ENCODE measurements at regions not wholly inside any gene's neighbourhood (a gene's known extent, or its start where the extent isn't known, plus 50 kb on each side); places are given as distances from the start of the nearest gene placed in this dataset.

- Histone ChIP-seq H3K36me3 (replicated peaks; ENCODE audit: low read depth, low read length) (no peaks in the 10 kb centered on the region), H3K27ac (ENCODE audit: low read length) (no peak overlapping the region), H3K4me1 (ENCODE audit: low read length) (peaks cover 6% of the 10 kb centered on the region), H3K4me2 (ENCODE audit: low read length) (no peak overlapping the region), H3K4me3 (ENCODE audit: low read length) (no peak overlapping the region), H3K27me3 (ENCODE audit: low read depth, low read length) (peaks cover 26% of the 10 kb centered on the region), H2AFZ (ENCODE audit: low read depth, low read length) (no peak overlapping the region), H3K9ac (ENCODE audit: low read length) (no peak overlapping the region), H4K20me1 (ENCODE audit: insufficient read depth, low read length) (no peaks in the 10 kb centered on the region), H3K9me3 (ENCODE audit: insufficient read depth, low read length) (no peaks in the 10 kb centered on the region), H3K79me2 (ENCODE audit: low read length) (no peaks in the 10 kb centered on the region)
- TF ChIP-seq, protein P1, sequence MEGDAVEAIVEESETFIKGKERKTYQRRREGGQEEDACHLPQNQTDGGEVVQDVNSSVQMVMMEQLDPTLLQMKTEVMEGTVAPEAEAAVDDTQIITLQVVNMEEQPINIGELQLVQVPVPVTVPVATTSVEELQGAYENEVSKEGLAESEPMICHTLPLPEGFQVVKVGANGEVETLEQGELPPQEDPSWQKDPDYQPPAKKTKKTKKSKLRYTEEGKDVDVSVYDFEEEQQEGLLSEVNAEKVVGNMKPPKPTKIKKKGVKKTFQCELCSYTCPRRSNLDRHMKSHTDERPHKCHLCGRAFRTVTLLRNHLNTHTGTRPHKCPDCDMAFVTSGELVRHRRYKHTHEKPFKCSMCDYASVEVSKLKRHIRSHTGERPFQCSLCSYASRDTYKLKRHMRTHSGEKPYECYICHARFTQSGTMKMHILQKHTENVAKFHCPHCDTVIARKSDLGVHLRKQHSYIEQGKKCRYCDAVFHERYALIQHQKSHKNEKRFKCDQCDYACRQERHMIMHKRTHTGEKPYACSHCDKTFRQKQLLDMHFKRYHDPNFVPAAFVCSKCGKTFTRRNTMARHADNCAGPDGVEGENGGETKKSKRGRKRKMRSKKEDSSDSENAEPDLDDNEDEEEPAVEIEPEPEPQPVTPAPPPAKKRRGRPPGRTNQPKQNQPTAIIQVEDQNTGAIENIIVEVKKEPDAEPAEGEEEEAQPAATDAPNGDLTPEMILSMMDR (IDR thresholded peaks at IDR 0.05; ENCODE audit: low read depth, low read length) = no peak
- no peak for TF ChIP-seq EZH2phosphoT487 (IDR thresholded peaks at IDR 0.05; ENCODE audit: low read depth)
Observed at GRCh38 chr1:94332516-94332915, 85.7 kb upstream of the ABCD3 start.

DNA sequence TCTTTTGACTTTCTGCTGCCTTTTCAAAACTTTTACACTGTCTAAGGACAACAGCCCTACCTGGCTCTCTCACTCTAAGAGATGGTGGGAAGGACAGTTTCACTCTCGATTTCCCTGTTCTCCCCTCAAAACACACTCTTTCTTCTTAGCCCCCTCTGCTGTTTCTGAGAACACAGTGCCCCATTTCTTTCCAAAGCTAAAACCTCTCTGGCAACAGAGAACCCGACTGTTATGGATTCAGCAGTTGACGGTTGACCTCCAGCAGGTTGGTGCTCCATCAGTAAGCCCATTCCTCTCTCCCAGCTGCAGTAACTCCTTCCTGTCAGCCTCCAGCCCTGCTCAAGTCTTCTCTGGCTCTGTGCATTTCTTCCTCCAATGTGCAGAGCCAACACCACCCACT is 88.2 kb upstream of the ABCD3 start:
- no peak overlapping the region for H3K9ac ChIP-seq (ENCODE audit: low read length)
- TF ChIP-seq, protein P1 (IDR thresholded peaks at IDR 0.05; ENCODE audit: low read depth, low read length) = peak; percentile 33
- no peak for TF ChIP-seq EZH2phosphoT487 (IDR thresholded peaks at IDR 0.05; ENCODE audit: low read depth)
- no peak overlapping the region for H3K27ac ChIP-seq (ENCODE audit: low read length)
- no peak overlapping the region for H3K4me3 ChIP-seq (ENCODE audit: low read length)
- H3K79me2 ChIP-seq (ENCODE audit: low read length) = no peaks in the 10 kb centered on the region
- H4K20me1 ChIP-seq (ENCODE audit: insufficient read depth, low read length) = no peaks in the 10 kb centered on the region
- H3K4me1 ChIP-seq (ENCODE audit: low read length) = peaks cover 6% of the 10 kb centered on the region
- peaks cover 26% of the 10 kb centered on the region for H3K27me3 ChIP-seq (ENCODE audit: low read depth, low read length)
- H3K9me3 ChIP-seq (ENCODE audit: insufficient read depth, low read length) = no peaks in the 10 kb centered on the region
- H3K36me3 ChIP-seq (replicated peaks; ENCODE audit: low read depth, low read length) = no peaks in the 10 kb centered on the region
- H2AFZ ChIP-seq (ENCODE audit: low read depth, low read length) = no peak overlapping the region
- no peak overlapping the region for H3K4me2 ChIP-seq (ENCODE audit: low read length)

DNA sequence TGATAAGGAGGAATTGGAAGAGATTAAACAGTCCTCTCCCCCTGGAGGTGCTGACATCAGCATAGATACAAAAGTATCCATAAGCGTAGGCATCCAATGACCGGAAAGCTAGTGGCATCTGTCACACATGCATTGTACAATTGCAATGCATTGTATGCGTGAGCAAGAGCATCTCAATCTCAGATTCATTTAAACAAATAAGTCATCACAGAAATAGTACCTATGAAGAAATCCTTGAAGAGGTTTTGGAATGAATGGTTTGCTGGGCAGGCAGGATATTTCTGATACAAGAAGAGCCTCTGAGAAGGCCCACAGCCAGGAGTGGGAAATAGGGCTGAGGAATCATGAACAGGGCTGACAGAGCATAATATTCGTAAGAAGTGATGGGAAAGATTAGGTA is 88.9 kb upstream of the ABCD3 start:
- Histone ChIP-seq H3K9ac (ENCODE audit: low read length) (no peak overlapping the region), H2AFZ (ENCODE audit: low read depth, low read length) (no peak overlapping the region), H3K27me3 (ENCODE audit: low read depth, low read length) (peaks cover 26% of the 10 kb centered on the region), H4K20me1 (ENCODE audit: insufficient read depth, low read length) (no peaks in the 10 kb centered on the region), H3K4me3 (ENCODE audit: low read length) (no peak overlapping the region), H3K4me2 (ENCODE audit: low read length) (no peak overlapping the region), H3K79me2 (ENCODE audit: low read length) (no peaks in the 10 kb centered on the region), H3K36me3 (replicated peaks; ENCODE audit: low read depth, low read length) (no peaks in the 10 kb centered on the region), H3K27ac (ENCODE audit: low read length) (no peak overlapping the region), H3K9me3 (ENCODE audit: insufficient read depth, low read length) (no peaks in the 10 kb centered on the region), H3K4me1 (ENCODE audit: low read length) (peaks cover 6% of the 10 kb centered on the region)
- TF ChIP-seq, protein P1 (IDR thresholded peaks at IDR 0.05; ENCODE audit: low read depth, low read length) = no peak
- no peak for TF ChIP-seq EZH2phosphoT487 (IDR thresholded peaks at IDR 0.05; ENCODE audit: low read depth)

DNA sequence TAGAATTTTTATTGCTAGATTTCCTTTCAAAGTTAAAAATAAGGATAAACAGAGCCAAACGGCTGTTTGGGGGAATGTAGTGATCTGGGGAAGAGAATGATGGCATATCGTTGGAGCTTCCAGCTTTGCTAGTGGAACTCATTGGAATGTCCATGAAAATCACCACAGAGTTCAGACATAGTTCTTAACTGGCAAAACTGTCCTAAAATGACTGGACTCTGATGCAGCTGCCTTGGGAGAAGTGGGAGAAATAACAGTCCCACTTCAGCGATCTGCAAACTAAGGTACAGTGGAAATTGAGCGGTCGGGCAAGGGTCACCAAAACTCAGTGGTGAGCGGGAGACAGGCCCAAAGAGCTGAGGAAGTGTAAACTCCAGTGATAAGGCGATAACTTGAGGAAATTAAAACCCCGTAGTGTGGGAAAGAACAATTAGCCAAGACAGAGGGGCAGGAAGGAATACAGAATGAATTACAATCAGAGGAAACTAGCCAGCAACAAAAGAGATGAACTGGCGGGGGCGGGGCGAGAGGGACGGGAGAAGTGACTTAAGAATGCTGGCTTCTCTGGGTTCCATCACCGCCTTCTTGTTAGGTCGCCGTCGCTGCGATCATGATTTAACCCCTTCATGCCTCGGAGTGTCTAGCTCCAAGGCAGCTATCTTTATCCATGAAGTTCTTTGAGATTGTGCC is 89.8 kb upstream of the ARHGAP29 start:
- Histone ChIP-seq H4K20me1 (ENCODE audit: insufficient read depth, low read length) (no peaks in the 10 kb centered on the region), H3K79me2 (ENCODE audit: low read length) (no peaks in the 10 kb centered on the region), H3K9me3 (ENCODE audit: insufficient read depth, low read length) (no peaks in the 10 kb centered on the region), H3K36me3 (replicated peaks; ENCODE audit: low read depth, low read length) (no peaks in the 10 kb centered on the region), H2AFZ (ENCODE audit: low read depth, low read length) (no peak overlapping the region), H3K4me2 (ENCODE audit: low read length) (no peak overlapping the region), H3K4me1 (ENCODE audit: low read length) (no peaks in the 10 kb centered on the region), H3K4me3 (ENCODE audit: low read length) (no peak overlapping the region), H3K27me3 (ENCODE audit: low read depth, low read length) (peaks cover 21% of the 10 kb centered on the region), H3K9ac (ENCODE audit: low read length) (no peak overlapping the region), H3K27ac (ENCODE audit: low read length) (no peak overlapping the region)
- no peak for TF ChIP-seq EZH2phosphoT487 (IDR thresholded peaks at IDR 0.05; ENCODE audit: low read depth)
- TF ChIP-seq, protein P1 (IDR thresholded peaks at IDR 0.05; ENCODE audit: low read depth, low read length) = no peak
